Heart left ventricle (tissue), 16 donors: ENCODE measurements at regions not wholly inside any gene's neighbourhood (a gene's known extent, or its start where the extent isn't known, plus 50 kb on each side); places are given as distances from the start of the nearest gene placed in this dataset.

Source experiments
- ATAC-seq, 4 donors: fragments of 200-7000 bp; cut with Tn5 transposase; one replicate each; pipeline ENCODE4 v1.9.1; 2020 to 2022; ENCODE audit warnings: moderate library complexity in 4 of 4, mild to moderate bottlenecking in 3 of 4, moderate number of reproducible peaks in 1 of 4
- DNase-seq, 5 donors: peaks; one replicate each; pipeline ENCODE4 v3.0.0-alpha.2; 2020
- H3K27ac ChIP-seq, 12 donors: fragments of 200-600 bp; sonication (generic) in 4 of 12; one replicate each; pipeline versions ENCODE4 v1.5.0 to v1.8.0; 2016 to 2022; ENCODE audit warnings: mild to moderate bottlenecking in 2 of 12
- H3K27me3 ChIP-seq, 9 donors: fragments of 200-600 bp; sonication (generic) in 2 of 9; one replicate each; pipeline versions ENCODE4 v1.5.1 to v1.8.0; 2016 to 2022; ENCODE audit warnings: mild to moderate bottlenecking in 3 of 9
- H3K36me3 ChIP-seq, 9 donors: fragments of 200-600 bp; sonication (generic) in 2 of 9; one replicate each; pipeline versions ENCODE4 v1.5.0 to v1.8.0; 2018 to 2022; ENCODE audit warnings: mild to moderate bottlenecking in 2 of 9
- H3K4me1 ChIP-seq, 12 donors: fragments of 200-600 bp; sonication (generic) in 4 of 12; one replicate each; pipeline versions ENCODE4 v1.5.0 to v1.8.0; 2016 to 2022; ENCODE audit warnings: mild to moderate bottlenecking in 3 of 12
- H3K4me3 ChIP-seq, 12 donors: fragments of 200-600 bp; sonication (generic) in 4 of 12; one replicate each; pipeline versions ENCODE4 v1.5.0 to v1.8.0; 2017 to 2022; ENCODE audit warnings: mild to moderate bottlenecking in 9 of 12, moderate library complexity in 4 of 12
- H3K9me3 ChIP-seq, 12 donors: fragments of 200-600 bp; sonication (generic) in 4 of 12; one replicate each; pipeline versions ENCODE4 v1.5.0 to v1.8.0; 2016 to 2022; ENCODE audit warnings: mild to moderate bottlenecking in 1 of 12
- CTCF ChIP-seq, 12 donors: fragments of 200-600 bp; sonication (generic) in 4 of 12; IDR thresholded peaks; one replicate each; pipeline versions ENCODE4 v1.5.0 to v1.8.0; 2018 to 2022; ENCODE audit warnings: antibody characterized with exemption in 12 of 12, mild to moderate bottlenecking in 5 of 12
- POLR2A ChIP-seq, 2 donors: fragments of 450-650 bp; IDR thresholded peaks; one replicate each; pipeline ENCODE4 v1.6.1; 2017; ENCODE audit warnings: antibody characterized with exemption in 2 of 2, mild to moderate bottlenecking in 2 of 2, moderate library complexity in 2 of 2
- WGBS, 4 donors: extraction: QIAGEN DNeasy Blood & Tissue Kit in 2 of 4; methylation state at CpG; one replicate each; pipeline versions ENCODE4 v1.1.5 to v1.1.7; 2013 to 2018; 5-methylcytosine and 5-hydroxymethylcytosine counted together
- intact Hi-C, 10 donors: fragments of 100-400 bp; cut with DNase I; formaldehyde crosslinking; loops; one replicate each; pipeline versions ENCODE4 v1.11.1 to v1.14.2; 2022
- donor health status: ischemic (EF 13 %, LVEDD 7.1; RV severe dilation, severe dysfunction).
- donor health status: healthy with polysubstance abuse.
- donor health status: DM: no; HTN: yes; CAD: no.
- donor health status: DM: no; HTN: no; CAD: no.
- donor health status: ischemic (EF 25% LVEDD 6.9; RV normal size, moderate dysfunction).
- donor health status: ischemic (EF 25% LVEDD 5.7; RV mildly dilated, moderate dysfunction).
- donor health status: healthy.
- donor health status: DM: yes; HTN: yes; CAD: no.
- donor health status: ischemic (EF 35%, LVEDD 5.7; RV mildly dilated, moderate dysfunction).
- donor health status: nonischemic (EF 11% LVEDD 7.7; RV severe dilation, severe dysfunction).
- donor health status: DM: yes; HTN: yes; CAD: no.
- donor health status: PGD.
- donor health status: ischemic (EF 29% LVEDD 5.4; RV normal size, mild dysfunction).
- donor health status: nonischemic (EF 23%, LVEDD 6.1; RV moderate dilation, normal function).

DNA sequence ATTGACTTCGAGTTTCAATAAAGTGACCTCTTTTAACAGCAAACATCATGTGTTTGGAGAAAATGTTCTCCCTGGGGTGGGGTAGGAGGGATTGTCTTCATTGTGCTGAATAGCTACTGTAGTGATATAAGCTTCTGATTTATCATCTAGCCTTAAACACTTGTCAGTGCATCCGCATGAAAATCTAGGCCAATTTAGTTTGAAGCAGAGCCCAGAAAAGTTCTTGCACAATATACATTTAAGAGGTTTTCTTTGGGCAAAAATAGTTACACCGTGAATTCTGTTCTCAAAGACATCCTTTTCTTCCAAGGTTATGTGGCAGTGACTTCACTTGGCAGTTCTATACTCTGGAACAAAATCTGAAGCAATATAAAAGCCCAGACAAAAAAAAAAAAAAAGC lies 136.0 kb upstream of the IFNG-AS1 start:
- DNase-seq, result no peak
- Histone ChIP-seq H3K9me3 (peaks cover 0 to 4% (median 0%) of the 10 kb centered on the region in 12 donors), H3K27ac (no peak overlapping the region), H3K4me3 (no peak overlapping the region), H3K36me3 (no peaks in the 10 kb centered on the region), H3K4me1 (peaks cover 0 to 2% (median 0%) of the 10 kb centered on the region in 12 donors), H3K27me3 (no peaks in the 10 kb centered on the region)
- intact Hi-C loops, result no loop called here
- ATAC-seq, result no peak
- TF ChIP-seq CTCF (IDR thresholded peaks at IDR 0.05), result no peak
- no peak for TF ChIP-seq POLR2A (IDR thresholded peaks at IDR 0.05)
- 71 to 83% (median 79%) methylated on average over 3 of the region's 3 CpGs for WGBS, 4 donors

GRCh38 chr12:67854351-67854750 lies 134.9 kb upstream of the IFNG-AS1 start:
- DNase-seq (no peak), ATAC-seq (no peak)
- no peak overlapping the region for H3K4me3 ChIP-seq
- peaks cover 0 to 2% (median 0%) of the 10 kb centered on the region in 12 donors for H3K4me1 ChIP-seq
- no peak overlapping the region for H3K27ac ChIP-seq
- 89 to 95% (median 91%) methylated on average over 1 of the region's 1 CpG for WGBS, 4 donors
- intact Hi-C loops, result no loop called here
- TF ChIP-seq POLR2A (IDR thresholded peaks at IDR 0.05) (no peak), CTCF (IDR thresholded peaks at IDR 0.05) (no peak)
- no peaks in the 10 kb centered on the region for H3K27me3 ChIP-seq
- no peaks in the 10 kb centered on the region for H3K36me3 ChIP-seq
- H3K9me3 ChIP-seq, result peaks cover 0 to 3% (median 0%) of the 10 kb centered on the region in 12 donors

DNA sequence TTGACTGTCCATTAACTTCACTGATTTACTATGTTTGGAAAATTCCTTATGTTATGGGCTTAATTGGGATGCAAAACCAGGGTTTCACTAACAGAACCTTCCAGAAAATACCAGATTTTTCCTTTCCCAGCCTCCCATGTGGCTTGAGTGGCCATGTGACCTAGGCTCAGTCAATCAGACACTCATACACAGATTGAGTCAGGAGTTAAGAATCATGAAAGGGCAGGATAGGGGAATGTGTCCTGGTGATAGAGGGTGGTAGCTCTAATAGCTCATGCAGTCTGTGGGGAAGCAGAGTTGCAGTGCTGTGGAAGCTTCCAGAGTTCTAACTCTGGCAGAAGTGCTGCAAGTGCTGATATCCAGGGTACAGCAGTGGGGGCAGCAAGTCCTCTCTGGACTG lies 134.1 kb upstream of the IFNG-AS1 start:
- Histone ChIP-seq H3K27me3 (no peaks in the 10 kb centered on the region), H3K9me3 (peaks cover 0 to 5% (median 0%) of the 10 kb centered on the region in 12 donors), H3K4me3 (no peak overlapping the region), H3K27ac (no peak overlapping the region), H3K4me1 (peaks cover 0 to 2% (median 0%) of the 10 kb centered on the region in 12 donors), H3K36me3 (no peaks in the 10 kb centered on the region)
- TF ChIP-seq CTCF (IDR thresholded peaks at IDR 0.05) (no peak), POLR2A (IDR thresholded peaks at IDR 0.05) (no peak)
- no peak for ATAC-seq
- no peak for DNase-seq
- intact Hi-C loops, result no loop called here

- Histone ChIP-seq H3K4me1 (no peaks in the 10 kb centered on the region), H3K9me3 (no peaks in the 10 kb centered on the region), H3K27me3 (no peaks in the 10 kb centered on the region), H3K36me3 (no peaks in the 10 kb centered on the region), H3K4me3 (no peak overlapping the region), H3K27ac (no peak overlapping the region)
- intact Hi-C loops, result no loop called here
- DNase-seq (no peak), ATAC-seq (no peak)
- WGBS, 4 donors, result 82 to 89% (median 86%) methylated on average over 4 of the region's 4 CpGs
- TF ChIP-seq CTCF (IDR thresholded peaks at IDR 0.05) (no peak), POLR2A (IDR thresholded peaks at IDR 0.05) (no peak)
Measured at GRCh38 chr12:67871231-67871630, 118.0 kb upstream of the IFNG-AS1 start.
